Hepatocyte (in vitro differentiated cells): ENCODE measurements at regions not wholly inside any gene's neighbourhood (a gene's known extent, or its start where the extent isn't known, plus 50 kb on each side); places are given as distances from the start of the nearest gene placed in this dataset.

Experiments used
- DNase-seq: peaks from one replicate; pipeline ENCODE4 v3.0.0-alpha.2; 2016; ENCODE audit warnings: low spot score
- H2AFZ ChIP-seq: fragments of 200-600 bp; sonication (generic); 2 replicates; pipeline ENCODE4 v1.6.0; 2016; ENCODE audit warnings: antibody characterized with exemption, mild to moderate bottlenecking
- H3K27ac ChIP-seq: fragments of 200-600 bp; sonication (generic); 2 replicates; pipeline ENCODE4 v1.5.1; 2016; ENCODE audit warnings: mild to moderate bottlenecking
- H3K27me3 ChIP-seq: fragments of 200-600 bp; sonication (generic); 2 replicates; pipeline ENCODE4 v1.6.1; 2016
- H3K36me3 ChIP-seq: fragments of 200-600 bp; sonication (generic); replicated peaks from 2 replicates; pipeline ENCODE4 v1.5.1; 2016; ENCODE audit warnings: low read depth; ENCODE audit not compliant: insufficient read depth
- H3K4me1 ChIP-seq: fragments of 200-600 bp; sonication (generic); 2 replicates; pipeline ENCODE4 v1.5.1; 2016; ENCODE audit warnings: mild to moderate bottlenecking, moderate library complexity; ENCODE audit not compliant: insufficient read depth
- H3K4me2 ChIP-seq: fragments of 200-600 bp; sonication (generic); 2 replicates; pipeline ENCODE4 v1.6.0; 2016
- H3K4me3 ChIP-seq: fragments of 200-600 bp; sonication (generic); 2 replicates; pipeline ENCODE4 v1.5.1; 2016; ENCODE audit warnings: mild to moderate bottlenecking
- H3K79me2 ChIP-seq: fragments of 200-600 bp; sonication (generic); 2 replicates; pipeline ENCODE4 v1.6.0; 2017; ENCODE audit warnings: mild to moderate bottlenecking
- H3K9me2 ChIP-seq: fragments of 200-600 bp; sonication (generic); replicated peaks from 2 replicates; pipeline ENCODE4 v1.6.0; 2017; ENCODE audit warnings: mild to moderate bottlenecking; ENCODE audit not compliant: insufficient read depth
- H3K9me3 ChIP-seq: fragments of 200-600 bp; sonication (generic); 2 replicates; pipeline ENCODE4 v1.5.1; 2016; ENCODE audit warnings: low read depth, mild to moderate bottlenecking
- H4K20me1 ChIP-seq: fragments of 200-600 bp; sonication (generic); 2 replicates; pipeline ENCODE4 v1.6.0; 2016; ENCODE audit warnings: mild to moderate bottlenecking; ENCODE audit not compliant: insufficient read depth, poor library complexity, severe bottlenecking
- EZH2 ChIP-seq: fragments of 200-600 bp; sonication (generic); IDR thresholded peaks from 2 replicates; pipeline ENCODE4 v1.6.1; 2016; ENCODE audit warnings: antibody characterized with exemption, mild to moderate bottlenecking, borderline replicate concordance
- EZH2phosphoT487 ChIP-seq: fragments of 200-600 bp; sonication (generic); IDR thresholded peaks from one replicate; pipeline ENCODE4 v1.6.1; 2018; ENCODE audit warnings: antibody characterized with exemption, mild to moderate bottlenecking, low read depth, moderate library complexity; ENCODE audit not compliant: unreplicated experiment, severe bottlenecking
- WGBS: methylation state at CpG from one replicate; pipeline ENCODE4 v1.1.6; 2016; ENCODE audit warnings: low lambda C conversion rate; ENCODE audit errors: missing lambda C conversion rate; 5-methylcytosine and 5-hydroxymethylcytosine counted together
- TF ChIP-seq, protein P1 (sequence below): fragments of 200-600 bp; sonication (generic); IDR thresholded peaks from 2 replicates; pipeline ENCODE4 v1.5.1; 2016; ENCODE audit warnings: antibody characterized with exemption, mild to moderate bottlenecking; ENCODE audit not compliant: poor library complexity

DNA sequence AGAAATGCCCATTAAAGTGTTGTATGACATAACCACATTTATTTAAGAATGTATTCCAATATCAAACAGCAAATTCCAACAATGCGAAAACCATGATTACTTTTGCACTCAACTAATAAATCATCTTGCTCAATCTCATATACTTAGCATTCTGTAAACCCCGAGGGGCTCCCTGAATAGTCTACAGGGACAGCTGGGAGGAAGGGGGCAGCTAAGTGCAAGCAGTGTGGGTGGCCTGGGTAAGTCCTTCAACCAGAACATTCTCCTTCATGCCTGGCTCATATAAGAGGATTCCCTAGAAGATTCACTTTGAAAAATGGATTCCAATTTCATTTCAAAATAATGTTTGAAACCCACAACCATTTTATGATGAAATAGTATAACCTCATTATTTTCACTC lies 355.5 kb downstream of the CDC14C start:
- Histone ChIP-seq H4K20me1 (no peaks in the 10 kb centered on the region), H3K36me3 (no peaks in the 10 kb centered on the region), H3K4me1 (no peaks in the 10 kb centered on the region), H3K27me3 (no peaks in the 10 kb centered on the region), H3K27ac (no peak overlapping the region), H3K4me3 (no peak overlapping the region), H2AFZ (no peak overlapping the region), H3K9me2 (no peaks in the 10 kb centered on the region), H3K9me3 (no peaks in the 10 kb centered on the region), H3K79me2 (no peaks in the 10 kb centered on the region), H3K4me2 (no peak overlapping the region)
- no peak for DNase-seq
- TF ChIP-seq EZH2, result no peak
- TF ChIP-seq, protein P1, sequence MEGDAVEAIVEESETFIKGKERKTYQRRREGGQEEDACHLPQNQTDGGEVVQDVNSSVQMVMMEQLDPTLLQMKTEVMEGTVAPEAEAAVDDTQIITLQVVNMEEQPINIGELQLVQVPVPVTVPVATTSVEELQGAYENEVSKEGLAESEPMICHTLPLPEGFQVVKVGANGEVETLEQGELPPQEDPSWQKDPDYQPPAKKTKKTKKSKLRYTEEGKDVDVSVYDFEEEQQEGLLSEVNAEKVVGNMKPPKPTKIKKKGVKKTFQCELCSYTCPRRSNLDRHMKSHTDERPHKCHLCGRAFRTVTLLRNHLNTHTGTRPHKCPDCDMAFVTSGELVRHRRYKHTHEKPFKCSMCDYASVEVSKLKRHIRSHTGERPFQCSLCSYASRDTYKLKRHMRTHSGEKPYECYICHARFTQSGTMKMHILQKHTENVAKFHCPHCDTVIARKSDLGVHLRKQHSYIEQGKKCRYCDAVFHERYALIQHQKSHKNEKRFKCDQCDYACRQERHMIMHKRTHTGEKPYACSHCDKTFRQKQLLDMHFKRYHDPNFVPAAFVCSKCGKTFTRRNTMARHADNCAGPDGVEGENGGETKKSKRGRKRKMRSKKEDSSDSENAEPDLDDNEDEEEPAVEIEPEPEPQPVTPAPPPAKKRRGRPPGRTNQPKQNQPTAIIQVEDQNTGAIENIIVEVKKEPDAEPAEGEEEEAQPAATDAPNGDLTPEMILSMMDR, result no peak
- TF ChIP-seq EZH2phosphoT487, result no peak
- WGBS, result 67% methylated on average over 2 of the region's 2 CpGs

DNA sequence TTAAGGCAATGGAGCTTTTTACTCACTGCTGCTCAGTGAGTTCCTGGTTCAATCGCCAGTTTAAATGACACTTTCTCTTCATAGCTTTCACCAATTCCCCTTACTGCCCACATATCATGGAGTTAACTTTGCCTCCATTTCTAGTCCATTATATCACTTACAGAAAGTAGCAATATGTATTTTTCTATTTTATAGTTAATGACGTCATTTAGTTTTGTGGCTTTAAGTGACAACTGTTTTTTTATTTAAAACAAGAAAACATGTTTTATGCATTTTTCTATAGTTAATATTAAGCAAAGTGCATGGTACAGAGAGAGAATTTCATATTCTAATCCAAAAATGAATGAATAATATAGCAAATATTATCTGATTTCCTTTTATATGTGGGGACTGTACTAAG lies 363.3 kb downstream of the CDC14C start:
- H2AFZ ChIP-seq, result no peak overlapping the region
- H3K36me3 ChIP-seq, result no peaks in the 10 kb centered on the region
- no peak for TF ChIP-seq EZH2
- TF ChIP-seq, protein P1, result no peak
- TF ChIP-seq EZH2phosphoT487, result no peak
- no peak overlapping the region for H3K27ac ChIP-seq
- no peaks in the 10 kb centered on the region for H4K20me1 ChIP-seq
- H3K79me2 ChIP-seq, result no peaks in the 10 kb centered on the region
- no peaks in the 10 kb centered on the region for H3K9me2 ChIP-seq
- H3K27me3 ChIP-seq, result no peaks in the 10 kb centered on the region
- no peak overlapping the region for H3K4me2 ChIP-seq
- H3K9me3 ChIP-seq, result no peaks in the 10 kb centered on the region
- WGBS, result 95% methylated on average over 2 of the region's 2 CpGs
- no peaks in the 10 kb centered on the region for H3K4me1 ChIP-seq
- no peak for DNase-seq
- H3K4me3 ChIP-seq, result no peak overlapping the region

DNA sequence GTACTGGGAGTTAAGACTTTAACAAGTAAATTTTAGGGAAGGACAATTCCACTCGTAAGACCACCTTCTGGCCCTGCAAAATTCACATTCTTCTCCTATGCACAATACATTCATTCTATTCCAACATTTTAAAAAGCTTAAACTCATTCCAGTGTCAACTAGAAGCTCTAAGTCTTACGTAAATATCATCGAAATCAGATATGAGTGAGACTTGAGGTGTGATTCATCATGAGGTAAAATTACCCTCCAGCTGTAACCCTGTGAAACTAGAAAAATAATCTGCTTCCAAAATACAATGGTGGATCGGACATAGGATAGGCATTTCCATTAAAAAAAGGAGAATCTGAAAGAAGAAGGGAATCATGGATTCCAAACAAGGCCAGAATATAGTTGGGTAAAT lies 370.3 kb downstream of the CDC14C start:
- H4K20me1 ChIP-seq, result no peaks in the 10 kb centered on the region
- TF ChIP-seq, protein P1, result no peak
- TF ChIP-seq EZH2phosphoT487 (no peak), EZH2 (no peak)
- no peaks in the 10 kb centered on the region for H3K9me2 ChIP-seq
- H3K4me3 ChIP-seq, result no peak overlapping the region
- no peaks in the 10 kb centered on the region for H3K36me3 ChIP-seq
- WGBS, result 81% methylated on average over 4 of the region's 4 CpGs
- H2AFZ ChIP-seq, result no peak overlapping the region
- no peaks in the 10 kb centered on the region for H3K79me2 ChIP-seq
- no peak for DNase-seq
- H3K27me3 ChIP-seq, result no peaks in the 10 kb centered on the region
- no peak overlapping the region for H3K4me2 ChIP-seq
- H3K27ac ChIP-seq, result no peak overlapping the region
- no peaks in the 10 kb centered on the region for H3K4me1 ChIP-seq
- no peaks in the 10 kb centered on the region for H3K9me3 ChIP-seq

DNA sequence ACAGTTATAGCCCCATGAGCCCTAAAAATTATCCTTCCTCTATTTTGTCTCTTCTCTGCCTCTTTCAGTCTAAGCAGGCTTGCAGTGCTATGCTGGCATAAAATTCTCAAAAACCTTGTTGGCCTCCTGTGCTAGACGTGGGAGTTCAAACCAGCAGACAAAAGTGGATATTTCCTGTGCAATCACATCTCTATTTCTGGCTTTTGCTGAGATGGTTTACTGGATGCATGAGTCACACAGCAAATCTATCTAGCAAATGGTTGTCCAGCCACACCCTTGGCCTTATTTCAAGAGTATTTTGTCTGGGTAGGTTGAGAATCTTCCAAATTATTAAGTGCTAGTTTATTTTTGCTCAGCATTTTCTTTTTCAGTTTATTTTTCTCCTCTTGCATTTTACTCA lies 370.8 kb downstream of the CDC14C start:
- no peak overlapping the region for H3K4me2 ChIP-seq
- no peaks in the 10 kb centered on the region for H3K9me3 ChIP-seq
- H3K4me3 ChIP-seq, result no peak overlapping the region
- no peaks in the 10 kb centered on the region for H3K79me2 ChIP-seq
- WGBS, result 52% methylated on average over 1 of the region's 1 CpG
- H3K36me3 ChIP-seq, result no peaks in the 10 kb centered on the region
- H3K27ac ChIP-seq, result no peak overlapping the region
- DNase-seq, result no peak
- H2AFZ ChIP-seq, result no peak overlapping the region
- H3K9me2 ChIP-seq, result no peaks in the 10 kb centered on the region
- H3K4me1 ChIP-seq, result no peaks in the 10 kb centered on the region
- no peaks in the 10 kb centered on the region for H4K20me1 ChIP-seq
- TF ChIP-seq EZH2phosphoT487 (no peak), EZH2 (no peak)
- TF ChIP-seq, protein P1, result no peak
- H3K27me3 ChIP-seq, result no peaks in the 10 kb centered on the region
